C4-2B (cell line): ENCODE measurements at regions not wholly inside any gene's neighbourhood (a gene's known extent, or its start where the extent isn't known, plus 50 kb on each side); places are given as distances from the start of the nearest gene placed in this dataset.

Source experiments
- CTCF ChIP-seq: fragments of 450-650 bp; conservative IDR thresholded peaks from 2 replicates; pipeline ENCODE4 v1.5.1; 2017; ENCODE audit warnings: mild to moderate bottlenecking
- ZFX ChIP-seq: fragments of 450-650 bp; IDR thresholded peaks from 2 replicates; pipeline ENCODE4 v1.6.1; 2017

GRCh38 chr3:17823036-17823435, 80.6 kb upstream of the TBC1D5 start:
- TF ChIP-seq CTCF (no peak), ZFX (no peak)
